ENCODE measurements at regions not wholly inside any gene's neighbourhood (a gene's known extent, or its start where the extent isn't known, plus 50 kb on each side); places are given as distances from the start of the nearest gene placed in this dataset.

GRCh38 chrX:104329731-104330130 is 75.0 kb upstream of the ESX1 start:
- no peak for TF ChIP-seq CTCF (IDR thresholded peaks at IDR 0.05; ENCODE audit: low read depth, low read length)
- no peak for TF ChIP-seq EZH2phosphoT487 (IDR thresholded peaks at IDR 0.05; ENCODE audit: low read depth)

All from OCI-LY3 (cell line).